Duodenal mucosa (tissue), 2 donors: ENCODE measurements at regions not wholly inside any gene's neighbourhood (a gene's known extent, or its start where the extent isn't known, plus 50 kb on each side); places are given as distances from the start of the nearest gene placed in this dataset.

Experiments used
- H3K27ac ChIP-seq: one replicate; pipeline ENCODE4 v1.7.0; 2013; ENCODE audit warnings: low read depth, low read length
- H3K27me3 ChIP-seq, 2 donors: one replicate each; pipeline ENCODE4 v1.7.0; 2013; ENCODE audit warnings: low read length in 2 of 2, control low read depth in 1 of 2; ENCODE audit not compliant: insufficient read depth in 2 of 2, control insufficient read depth in 1 of 2
- H3K36me3 ChIP-seq, 2 donors: one replicate each; pipeline ENCODE4 v1.7.0; 2013; ENCODE audit warnings: low read length in 2 of 2, control low read depth in 1 of 2; ENCODE audit not compliant: insufficient read depth in 2 of 2, control insufficient read depth in 1 of 2
- H3K4me1 ChIP-seq, 2 donors: one replicate each; pipeline ENCODE4 v1.7.0; 2013; ENCODE audit warnings: low read length in 2 of 2, control low read depth in 1 of 2; ENCODE audit not compliant: insufficient read depth in 2 of 2, control insufficient read depth in 1 of 2
- H3K4me3 ChIP-seq, 2 donors: one replicate each; pipeline ENCODE4 v1.7.0; 2013; ENCODE audit warnings: low read length in 2 of 2, low read depth in 1 of 2
- H3K9ac ChIP-seq, 2 donors: one replicate each; pipeline ENCODE4 v1.7.0; 2013; ENCODE audit warnings: low read length in 2 of 2, low read depth in 1 of 2
- H3K9me3 ChIP-seq, 2 donors: one replicate each; pipeline ENCODE4 v1.7.0; 2013; ENCODE audit warnings: low read length in 2 of 2, control low read depth in 1 of 2; ENCODE audit not compliant: control insufficient read depth in 1 of 2

DNA sequence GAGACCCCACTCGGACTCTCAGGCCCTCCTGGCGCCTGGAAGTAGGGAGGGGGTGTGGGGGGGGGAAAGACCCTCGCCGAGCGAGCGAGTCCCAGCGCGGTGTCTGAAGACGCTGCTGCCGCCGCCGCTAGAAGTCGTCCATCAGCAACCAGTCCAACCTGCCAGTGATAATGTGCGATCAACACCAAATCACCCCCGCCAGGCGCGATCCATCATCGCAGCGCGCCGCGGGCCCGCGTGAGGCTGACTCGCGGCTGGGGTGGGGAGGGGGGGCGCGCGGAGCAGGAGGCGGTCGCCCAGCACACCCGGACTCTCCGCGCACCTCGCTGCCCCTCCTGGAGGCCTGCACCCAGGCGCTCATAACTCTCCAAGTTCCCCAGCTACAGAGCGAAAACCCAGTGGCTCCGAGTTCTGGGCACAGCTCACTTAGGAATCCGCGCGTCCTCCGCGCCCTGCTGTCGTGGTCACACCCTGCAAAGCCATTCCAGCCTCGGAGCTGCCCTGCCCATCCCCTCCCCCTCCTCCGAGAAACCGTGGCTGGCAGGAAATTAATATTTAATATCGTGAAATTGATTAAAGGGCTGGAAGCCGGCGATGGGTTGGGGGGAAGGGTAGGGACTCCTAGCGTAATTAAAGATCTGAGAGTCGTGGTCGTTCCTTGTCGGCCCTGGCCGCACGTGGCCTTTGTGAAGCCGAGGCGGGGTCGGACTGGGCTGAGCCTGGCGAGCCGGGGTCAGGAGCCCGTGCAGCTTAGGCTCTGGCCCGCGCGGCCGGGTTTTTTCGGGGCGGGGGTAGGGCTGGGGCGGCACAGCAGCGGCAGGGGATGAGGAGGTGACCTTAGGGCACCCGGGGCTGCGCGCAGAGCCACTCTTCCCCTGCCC is 58.1 kb upstream of the BCOR start:
- H3K27ac ChIP-seq: peak overlapping the region; percentile 50
- peak overlapping the region; percentile 44 to 65 for H3K4me3 ChIP-seq
- H3K9ac ChIP-seq: no peak overlapping the region
- H3K9me3 ChIP-seq: no peaks in the 10 kb centered on the region
- H3K36me3 ChIP-seq: no peaks in the 10 kb centered on the region
- H3K4me1 ChIP-seq: peaks cover 4 to 6% of the 10 kb centered on the region in 2 donors
- no peaks in the 10 kb centered on the region for H3K27me3 ChIP-seq

DNA sequence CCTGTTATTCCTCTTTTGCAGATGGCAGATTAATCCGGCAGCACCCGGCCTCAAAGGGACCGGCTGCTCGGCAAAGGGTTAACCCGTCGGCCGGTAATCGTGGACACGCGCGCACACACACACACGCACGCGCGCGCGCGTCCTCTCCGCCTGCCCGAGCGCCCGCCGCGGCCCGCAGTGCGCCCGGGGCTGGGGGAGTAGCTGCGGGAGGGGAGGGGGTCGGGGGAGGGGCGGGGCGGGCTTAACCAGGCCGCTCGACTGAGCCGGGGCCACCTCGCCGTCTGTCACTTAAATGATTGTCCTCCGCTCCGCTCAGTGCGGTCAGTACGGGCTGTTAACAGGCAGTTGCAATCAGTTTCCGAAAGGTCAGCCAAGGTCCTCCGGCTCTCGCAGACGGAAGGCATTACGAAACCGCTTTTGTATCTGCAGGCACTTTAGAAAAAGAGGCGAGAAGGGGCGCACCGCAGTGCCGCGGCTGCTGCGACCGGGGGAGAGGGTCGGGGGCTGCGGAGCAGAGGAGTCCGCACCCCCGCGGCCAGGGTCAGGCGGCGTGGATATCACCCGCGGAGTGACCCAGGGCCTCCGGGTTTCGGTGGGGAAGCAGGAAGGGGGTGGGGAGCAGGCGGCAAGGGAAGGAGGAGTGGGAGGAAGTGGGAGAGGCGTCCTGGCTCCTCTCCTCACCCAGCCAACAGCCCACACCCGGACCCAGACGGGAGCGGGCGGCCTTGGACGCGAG is 57.3 kb upstream of the BCOR start:
- Histone ChIP-seq H3K4me1 (peaks cover 4 to 6% of the 10 kb centered on the region in 2 donors), H3K36me3 (no peaks in the 10 kb centered on the region), H3K9me3 (no peaks in the 10 kb centered on the region), H3K4me3 (peak overlapping the region; percentile 63 to 66), H3K9ac (peak overlapping the region in 1 of 2 donors; percentile 44), H3K27me3 (no peaks in the 10 kb centered on the region), H3K27ac (peak overlapping the region; percentile 50)

DNA sequence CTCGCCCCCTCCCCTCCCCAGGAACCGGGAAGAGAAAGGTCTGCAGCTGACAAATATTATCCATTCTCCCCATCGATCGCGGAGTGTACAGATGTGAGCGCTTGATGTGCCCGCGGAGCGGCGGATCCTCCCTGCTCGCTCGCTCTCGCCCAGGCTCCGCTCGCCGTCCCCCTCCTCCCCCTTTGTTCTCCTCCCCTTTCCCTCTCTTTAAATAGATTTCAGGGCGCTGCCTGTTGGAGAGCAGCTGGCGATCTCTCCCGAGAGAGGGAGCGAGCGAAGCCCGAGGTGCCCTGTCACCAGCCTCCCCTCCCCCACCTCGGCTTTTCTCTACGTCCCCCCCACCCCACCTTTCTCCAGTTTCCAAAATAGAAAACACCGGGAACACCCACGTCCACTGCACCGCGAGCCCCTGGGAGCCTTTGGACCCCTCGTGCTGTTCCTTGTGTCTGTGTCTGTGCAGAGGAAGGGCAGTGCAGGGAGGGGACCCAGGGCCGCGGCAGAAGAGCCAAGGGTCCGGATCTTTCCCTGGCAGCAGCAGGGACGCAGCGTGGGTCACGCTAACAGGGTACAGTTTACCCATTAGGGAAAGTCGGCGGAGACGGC is 56.6 kb upstream of the BCOR start:
- H3K27me3 ChIP-seq: no peaks in the 10 kb centered on the region

DNA sequence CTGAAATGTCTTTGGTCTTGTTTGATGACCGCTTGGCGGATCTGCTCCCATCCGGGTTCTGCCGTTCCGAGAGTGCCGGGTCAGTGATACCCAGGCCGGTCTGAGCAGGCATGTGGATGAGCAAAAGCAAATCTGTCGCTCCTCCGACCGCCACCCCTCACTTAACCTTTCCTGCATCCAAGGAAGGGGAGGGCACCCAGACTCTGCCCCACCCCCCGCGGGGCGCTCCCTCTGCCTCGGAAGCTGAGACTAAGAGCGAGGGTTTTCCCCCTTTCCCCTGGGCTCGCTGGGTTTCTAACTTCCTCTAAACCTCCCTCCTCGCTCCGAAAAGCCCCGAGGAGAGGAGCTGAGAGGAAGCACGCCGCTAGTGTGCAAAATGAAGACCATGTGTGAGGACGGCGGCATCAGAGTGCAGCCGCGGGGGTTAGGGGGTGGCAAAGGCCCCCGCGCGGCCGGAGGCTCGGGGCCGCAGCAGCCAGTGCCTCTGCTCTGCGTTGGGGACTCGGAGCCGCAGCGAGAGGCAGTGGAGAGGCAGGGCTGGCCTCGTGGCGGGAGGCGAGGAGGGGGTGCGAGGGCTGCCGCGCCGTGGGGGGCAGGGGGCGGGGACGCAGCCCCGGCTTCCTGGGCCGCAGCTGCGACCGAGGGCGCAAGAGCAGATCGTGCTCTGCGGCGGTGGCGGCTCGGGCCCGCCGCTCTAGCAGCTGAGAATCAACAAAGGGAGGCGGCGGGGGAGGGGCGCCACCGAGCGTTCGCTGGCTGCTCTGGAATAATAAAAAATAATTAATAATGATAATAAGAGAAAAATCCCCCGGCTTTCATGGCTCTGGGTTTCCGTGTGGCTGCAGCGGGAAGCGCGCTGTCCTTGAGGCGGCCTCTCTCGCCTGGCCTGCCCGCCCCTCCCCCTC is 55.8 kb upstream of the BCOR start:
- Histone ChIP-seq H3K9ac (peak overlapping the region; percentile 18 to 54), H3K36me3 (no peaks in the 10 kb centered on the region), H3K4me3 (peak overlapping the region; percentile 63 to 66), H3K9me3 (no peaks in the 10 kb centered on the region), H3K4me1 (peaks cover 7 to 11% of the 10 kb centered on the region in 2 donors), H3K27me3 (no peaks in the 10 kb centered on the region), H3K27ac (peak overlapping the region; percentile 10)

More for the DNA sequence above, 56.6 kb upstream of the BCOR start:
- H3K36me3 ChIP-seq: no peaks in the 10 kb centered on the region
- peak overlapping the region; percentile 63 to 66 for H3K4me3 ChIP-seq
- H3K27ac ChIP-seq: no peak overlapping the region
- H3K9me3 ChIP-seq: no peaks in the 10 kb centered on the region
- peaks cover 4 to 6% of the 10 kb centered on the region in 2 donors for H3K4me1 ChIP-seq
- peak overlapping the region; percentile 10 to 38 for H3K9ac ChIP-seq

DNA sequence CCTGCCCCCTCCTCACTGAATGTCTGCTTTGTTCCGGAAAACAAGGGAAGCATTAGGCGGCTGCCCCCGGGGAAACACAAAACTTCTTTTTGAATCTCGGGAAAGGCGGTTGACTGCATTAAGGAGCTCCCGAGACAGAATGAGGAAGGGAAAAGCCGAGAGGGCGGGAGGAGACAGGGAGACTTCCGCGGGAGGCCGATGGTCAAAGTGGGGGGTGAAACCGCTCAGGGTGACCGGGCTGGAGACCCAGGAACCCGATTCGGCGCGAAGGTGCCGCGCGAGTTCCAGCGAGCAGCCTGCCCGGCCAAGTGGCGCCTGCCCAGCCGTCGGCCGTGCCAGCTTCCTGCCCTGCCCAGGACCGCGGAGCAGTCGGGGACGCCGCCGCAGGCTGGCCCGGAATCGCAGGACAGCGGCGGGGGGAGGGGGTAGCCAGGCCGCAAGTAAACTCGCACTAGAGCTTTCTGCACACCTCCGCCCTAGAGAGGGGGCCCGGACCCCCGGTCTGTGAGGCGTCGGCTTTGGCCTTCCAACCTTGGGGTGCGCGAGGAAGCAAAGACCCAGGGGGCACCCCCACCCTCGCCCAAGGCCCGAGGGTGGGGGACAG is 55.1 kb upstream of the BCOR start:
- Histone ChIP-seq H3K9me3 (no peaks in the 10 kb centered on the region), H3K9ac (peak overlapping the region; percentile 25 to 54), H3K4me3 (peak overlapping the region; percentile 57 to 58), H3K36me3 (no peaks in the 10 kb centered on the region), H3K27me3 (no peaks in the 10 kb centered on the region), H3K4me1 (peaks cover 10 to 15% of the 10 kb centered on the region in 2 donors), H3K27ac (no peak overlapping the region)

DNA sequence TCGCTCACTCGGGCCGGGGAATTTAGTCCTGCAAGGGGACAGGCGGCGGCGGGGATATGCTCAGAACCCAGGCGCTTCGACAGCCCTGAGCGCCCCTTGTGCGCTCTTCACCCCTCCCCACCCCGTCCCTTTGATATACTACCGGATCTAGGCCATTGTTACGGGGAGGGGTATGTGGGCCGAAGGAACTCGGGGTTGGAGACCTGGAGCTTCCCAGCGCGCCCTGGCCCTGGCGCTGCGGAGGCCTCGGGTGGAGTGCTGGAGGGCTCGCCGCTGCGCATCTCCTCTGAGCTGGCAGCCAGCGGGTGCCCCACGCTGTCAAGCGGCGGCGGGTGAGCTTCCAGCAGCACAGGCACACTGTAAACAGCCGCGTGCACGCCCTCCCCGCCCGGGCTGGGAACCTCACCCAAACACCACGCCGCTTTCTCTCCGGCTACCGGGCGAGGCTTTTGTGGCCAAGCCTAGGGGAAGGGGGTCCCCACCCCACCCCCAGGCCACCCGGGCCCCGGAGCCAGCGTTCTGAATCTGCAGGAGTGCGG is 54.5 kb upstream of the BCOR start:
- H3K9ac ChIP-seq: peak overlapping the region in 1 of 2 donors; percentile 25
- no peaks in the 10 kb centered on the region for H3K36me3 ChIP-seq
- peak overlapping the region; percentile 57 to 58 for H3K4me3 ChIP-seq
- H3K9me3 ChIP-seq: no peaks in the 10 kb centered on the region
- no peak overlapping the region for H3K27ac ChIP-seq
- peaks cover 10% of the 10 kb centered on the region in 2 donors for H3K4me1 ChIP-seq
- H3K27me3 ChIP-seq: no peaks in the 10 kb centered on the region

DNA sequence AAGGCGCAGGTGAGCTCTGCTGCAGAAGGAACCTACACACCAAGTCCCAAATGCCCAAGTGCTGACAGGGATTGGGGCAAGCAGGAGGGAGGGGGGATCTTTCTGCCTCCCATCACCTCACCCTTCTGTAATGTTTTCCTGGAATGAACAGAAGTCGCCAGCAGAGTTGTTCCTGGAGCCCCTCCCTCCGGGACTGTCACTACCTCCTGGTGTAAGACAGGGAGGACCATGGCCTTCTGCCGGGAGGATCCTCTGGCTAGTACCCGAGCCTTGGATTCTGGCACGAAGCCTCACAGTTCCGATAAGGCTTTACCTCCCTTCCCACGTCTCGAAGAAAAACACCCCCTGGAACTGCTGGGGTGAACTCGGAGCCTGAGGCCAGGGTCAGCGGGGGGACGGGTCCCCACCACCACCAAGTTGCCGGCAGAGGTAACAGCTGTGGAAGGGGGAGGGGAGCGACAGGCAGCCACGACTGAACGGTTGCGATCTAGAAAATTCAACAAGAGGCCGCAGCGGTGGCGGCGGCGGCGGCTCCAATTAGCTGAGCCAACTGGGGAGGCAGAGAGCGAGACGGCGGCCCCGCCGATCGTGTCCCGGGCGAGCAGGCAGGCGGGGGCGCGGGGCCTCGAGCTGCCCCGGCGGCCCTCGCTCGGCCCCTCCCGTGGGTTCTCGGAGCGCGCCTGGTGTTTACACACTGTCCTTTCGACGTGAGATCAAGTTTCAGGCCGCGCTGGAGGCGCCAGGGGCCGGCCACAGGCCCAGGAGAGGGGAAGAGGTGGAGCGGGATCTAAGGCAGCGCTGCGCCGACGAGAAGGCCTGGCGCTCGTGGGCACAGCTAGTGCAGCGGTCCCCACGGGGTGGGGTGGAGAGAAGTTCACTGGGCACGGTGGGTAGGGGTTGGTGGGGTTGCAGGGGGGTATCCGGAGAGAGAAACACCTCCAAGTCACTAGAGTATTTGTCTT is 53.7 kb upstream of the BCOR start:
- H3K27ac ChIP-seq: no peak overlapping the region
- peaks cover 9 to 10% of the 10 kb centered on the region in 2 donors for H3K4me1 ChIP-seq
- no peak overlapping the region for H3K4me3 ChIP-seq
- no peaks in the 10 kb centered on the region for H3K9me3 ChIP-seq
- no peaks in the 10 kb centered on the region for H3K36me3 ChIP-seq
- no peak overlapping the region for H3K9ac ChIP-seq
- H3K27me3 ChIP-seq: no peaks in the 10 kb centered on the region

DNA sequence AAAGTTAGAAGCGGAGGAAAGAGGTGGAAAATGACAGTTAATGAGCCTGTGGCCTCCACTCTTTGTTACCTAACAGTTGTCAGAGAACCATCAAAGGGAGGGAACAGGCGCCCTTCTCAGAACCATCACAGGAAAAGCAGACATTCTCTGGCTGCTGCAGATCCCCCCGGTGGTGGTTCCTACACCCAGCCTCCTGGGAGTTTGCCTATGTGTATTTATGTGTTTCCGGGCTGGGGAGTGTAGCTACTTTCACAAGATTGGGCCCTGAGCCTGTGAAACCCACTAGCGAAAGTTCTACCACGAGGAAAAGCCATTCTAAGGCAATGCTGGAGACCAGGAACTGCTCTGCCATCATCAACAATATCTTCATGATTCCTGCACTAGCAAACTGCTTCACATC is 52.7 kb upstream of the BCOR start:
- Histone ChIP-seq H3K27ac (no peak overlapping the region), H3K4me3 (no peak overlapping the region), H3K9me3 (no peaks in the 10 kb centered on the region), H3K27me3 (no peaks in the 10 kb centered on the region), H3K9ac (no peak overlapping the region), H3K4me1 (peaks cover 9 to 10% of the 10 kb centered on the region in 2 donors), H3K36me3 (no peaks in the 10 kb centered on the region)
